NCI-H146 (cell line): ENCODE measurements at regions not wholly inside any gene's neighbourhood (a gene's known extent, or its start where the extent isn't known, plus 50 kb on each side); places are given as distances from the start of the nearest gene placed in this dataset.
"Not testable (repeated sequence)": the region's sequence is repeated elsewhere in the genome, so short reads cannot be mapped to it uniquely, and the experiment has no call there.

Experiments
- DNase-seq: peaks from one replicate; lab custom pipeline; 2025; lab: John Stamatoyannopoulos, UW

- no peak for DNase-seq
Measured at GRCh38 chr7:112678626-112679025, 111.6 kb downstream of the TMEM168 start.

GRCh38 chr7:112689466-112690177 lies 100.6 kb downstream of the TMEM168 start:
- DNase-seq: not testable (repeated sequence)

GRCh38 chr7:112692333-112692732 lies 97.9 kb downstream of the TMEM168 start:
- DNase-seq: peak; percentile 61

- not testable (repeated sequence) for DNase-seq
Measured at GRCh38 chr7:112697211-112697610, 93.0 kb downstream of the TMEM168 start.

- no peak for DNase-seq
Measured at GRCh38 chr7:112699725-112700513, 90.3 kb downstream of the TMEM168 start.

- DNase-seq: no peak
Measured at GRCh38 chr7:112701456-112701855, 88.7 kb downstream of the TMEM168 start.

- no peak for DNase-seq
Measured at GRCh38 chr7:112707655-112708054, 82.5 kb downstream of the TMEM168 start.

GRCh38 chr7:112708236-112708635 lies 82.0 kb downstream of the TMEM168 start:
- no peak for DNase-seq
